Esophagus muscularis mucosa (tissue), 4 donors: ENCODE measurements at regions not wholly inside any gene's neighbourhood (a gene's known extent, or its start where the extent isn't known, plus 50 kb on each side); places are given as distances from the start of the nearest gene placed in this dataset.
A peak's percentile ranks its signal among the peaks of the same experiment; 100 is the strongest.
"Not testable (repeated sequence)": the region's sequence is repeated elsewhere in the genome, so short reads cannot be mapped to it uniquely, and the experiment has no call there.

Experiments
- DNase-seq: peaks from one replicate; pipeline ENCODE4 v3.0.0-alpha.2; 2017; ENCODE audit errors: extremely low spot score
- H3K27ac ChIP-seq, 4 donors: fragments of 200-600 bp; sonication (generic); replicated peaks in 1 of 4; 1 replicate in 3 of 4; 2 replicates in 1 of 4; pipeline ENCODE4 v1.5.1; 2016 to 2019; ENCODE audit warnings: mild to moderate bottlenecking in 1 of 4
- H3K27me3 ChIP-seq, 4 donors: fragments of 200-600 bp; sonication (generic); one replicate each; pipeline versions ENCODE4 v1.5.1 to v1.6.0; 2016 to 2019
- H3K36me3 ChIP-seq, 4 donors: fragments of 200-600 bp; sonication (generic); one replicate each; pipeline ENCODE4 v1.5.1; 2016 to 2019
- H3K4me1 ChIP-seq, 4 donors: fragments of 200-600 bp; sonication (generic); one replicate each; pipeline ENCODE4 v1.5.1; 2016 to 2019
- H3K4me3 ChIP-seq, 4 donors: fragments of 200-600 bp; sonication (generic); 1 replicate in 2 of 4; 2 replicates in 2 of 4; pipeline ENCODE4 v1.5.1; 2016 to 2019; ENCODE audit warnings: mild to moderate bottlenecking in 4 of 4, moderate library complexity in 1 of 4
- H3K9me3 ChIP-seq, 4 donors: fragments of 200-600 bp; sonication (generic); 1 replicate in 3 of 4; 2 replicates in 1 of 4; pipeline ENCODE4 v1.5.1; 2016 to 2019
- EP300 ChIP-seq: sonication (generic); formaldehyde crosslinking; IDR thresholded peaks from one replicate; pipeline ENCODE4 v1.6.1; 2017; ENCODE audit warnings: antibody characterized with exemption
- POLR2A ChIP-seq: fragments of 450-650 bp; IDR thresholded peaks from one replicate; pipeline ENCODE4 v1.6.1; 2017; ENCODE audit warnings: antibody characterized with exemption, moderate library complexity, mild to moderate bottlenecking, low read depth
- POLR2AphosphoS5 ChIP-seq, 2 donors: sonication (generic); formaldehyde crosslinking; IDR thresholded peaks; one replicate each; pipeline ENCODE4 v1.6.1; 2017; ENCODE audit warnings: antibody characterized with exemption in 2 of 2
- WGBS: methylation state at CpG from one replicate; pipeline ENCODE4 v1.1.5; 2018; 5-methylcytosine and 5-hydroxymethylcytosine counted together
- intact Hi-C: fragments of 100-400 bp; cut with DNase I; formaldehyde crosslinking; loops from one replicate; pipeline ENCODE4 v1.15.1; 2023
- TF ChIP-seq, protein P1 (sequence below), 3 experiments: fragments of 200-600 bp in 2 of 3; fragments of 450-650 bp in 1 of 3; sonication (generic) in 2 of 3; IDR thresholded peaks; one replicate each; pipeline ENCODE4 v1.5.1; 2017 to 2019; ENCODE audit warnings: antibody characterized with exemption in 3 of 3, mild to moderate bottlenecking in 2 of 3, moderate library complexity in 1 of 3

DNA sequence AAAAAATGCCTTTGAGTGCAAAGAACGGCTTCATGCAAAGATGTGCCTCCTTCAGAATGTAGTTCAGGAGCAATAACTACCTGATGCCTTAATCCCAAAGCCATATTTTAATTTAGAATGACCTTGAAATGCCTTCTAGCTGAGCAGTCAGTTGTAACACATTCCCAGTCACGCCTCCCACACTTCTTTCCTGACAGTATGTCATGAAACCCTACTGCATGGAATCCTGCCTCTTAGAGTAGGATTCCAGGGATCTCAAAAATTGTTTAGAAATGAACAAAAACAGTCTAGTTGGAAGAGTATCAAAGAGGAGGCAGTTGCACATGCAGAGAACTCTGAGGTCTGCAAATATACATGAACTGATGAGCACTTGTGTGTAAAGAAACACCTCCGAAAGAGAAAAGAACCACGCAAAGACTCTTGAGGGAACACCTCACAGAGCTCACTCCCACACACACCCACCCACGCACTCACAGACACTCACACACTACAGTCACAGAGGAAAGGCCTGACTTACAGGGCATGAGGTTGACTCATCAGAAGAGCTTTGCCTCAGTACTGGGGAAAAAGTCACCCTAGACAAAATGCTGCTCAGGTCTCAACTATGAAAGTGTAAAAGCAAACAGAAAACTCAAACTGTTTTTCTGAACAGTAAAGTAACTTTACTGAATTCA, 77.4 kb downstream of the GGTLC2 start:
- intact Hi-C loops = no loop called here
- Histone ChIP-seq H3K27me3 (peaks cover 0 to 7% (median 0%) of the 10 kb centered on the region in 4 donors), H3K36me3 (no peaks in the 10 kb centered on the region), H3K27ac (no peak overlapping the region), H3K9me3 (no peaks in the 10 kb centered on the region), H3K4me1 (no peaks in the 10 kb centered on the region), H3K4me3 (no peak overlapping the region)
- peak; percentile 79 for DNase-seq
- TF ChIP-seq POLR2AphosphoS5 (IDR thresholded peaks at IDR 0.05) (no peak), EP300 (no peak)
- WGBS = 61% methylated on average over 5 of the region's 5 CpGs

DNA sequence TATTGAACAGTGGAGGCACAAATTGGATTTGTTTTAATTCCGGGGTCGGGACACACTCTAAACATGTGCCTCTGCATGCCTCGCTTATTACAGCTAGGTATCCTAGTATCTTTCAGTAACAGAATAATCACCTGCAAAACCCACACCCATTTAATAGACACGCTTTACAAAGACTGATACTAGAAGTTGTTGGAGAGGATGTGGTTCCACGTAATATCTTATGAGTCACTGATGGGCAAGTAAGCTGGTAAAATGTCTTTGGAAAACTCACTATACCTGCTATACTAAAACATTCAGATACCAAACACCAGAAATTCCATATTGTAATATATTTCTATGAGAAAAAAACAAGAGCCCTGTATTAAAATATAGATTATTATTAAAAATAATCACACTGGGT, 84.0 kb downstream of the GGTLC2 start:
- no peaks in the 10 kb centered on the region for H3K4me1 ChIP-seq
- no peak overlapping the region for H3K27ac ChIP-seq
- no peak for DNase-seq

DNA sequence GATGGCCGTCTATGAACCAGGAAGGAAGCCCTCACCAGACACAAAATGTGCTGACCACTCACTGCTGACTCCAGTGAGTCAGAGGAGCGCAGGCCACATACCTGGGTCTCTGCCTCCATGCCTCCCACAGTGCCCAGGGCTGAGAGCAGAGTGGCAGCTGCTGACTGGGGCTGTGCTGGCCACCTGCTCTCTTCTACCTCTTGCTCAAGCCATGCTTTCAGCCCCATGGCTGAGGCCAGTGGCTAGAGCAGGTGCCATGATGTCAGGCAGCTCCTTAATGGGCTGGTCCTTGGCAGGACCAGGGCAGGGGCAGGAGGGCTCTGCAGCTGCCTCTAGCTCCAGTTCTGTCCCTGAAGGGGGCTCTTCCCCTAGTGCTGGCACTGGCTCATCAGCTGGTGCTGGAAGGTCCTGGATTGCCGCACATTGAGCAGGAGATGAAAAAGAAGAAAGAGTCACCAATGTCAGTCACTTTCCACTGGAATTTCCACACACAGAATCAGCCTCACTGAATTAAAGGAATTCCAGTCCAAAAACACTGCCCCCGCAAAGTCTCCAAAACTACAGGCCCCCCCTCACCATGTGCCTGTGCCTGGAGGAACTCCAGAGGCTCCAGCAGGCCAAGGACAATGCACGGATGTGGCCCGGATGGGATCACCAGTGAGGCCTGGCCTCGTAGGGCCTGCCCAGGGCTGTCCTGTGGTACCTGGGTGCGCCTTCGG, 86.4 kb downstream of the GGTLC2 start:
- H3K9me3 ChIP-seq = no peaks in the 10 kb centered on the region
- peaks cover 0 to 40% (median 0%) of the 10 kb centered on the region in 4 donors for H3K27me3 ChIP-seq
- H3K36me3 ChIP-seq = no peaks in the 10 kb centered on the region
- WGBS = 89% methylated on average over 7 of the region's 9 CpGs
- TF ChIP-seq POLR2A (no peak), EP300 (no peak), POLR2AphosphoS5 (IDR thresholded peaks at IDR 0.05) (no peak)
- TF ChIP-seq, protein P1, sequence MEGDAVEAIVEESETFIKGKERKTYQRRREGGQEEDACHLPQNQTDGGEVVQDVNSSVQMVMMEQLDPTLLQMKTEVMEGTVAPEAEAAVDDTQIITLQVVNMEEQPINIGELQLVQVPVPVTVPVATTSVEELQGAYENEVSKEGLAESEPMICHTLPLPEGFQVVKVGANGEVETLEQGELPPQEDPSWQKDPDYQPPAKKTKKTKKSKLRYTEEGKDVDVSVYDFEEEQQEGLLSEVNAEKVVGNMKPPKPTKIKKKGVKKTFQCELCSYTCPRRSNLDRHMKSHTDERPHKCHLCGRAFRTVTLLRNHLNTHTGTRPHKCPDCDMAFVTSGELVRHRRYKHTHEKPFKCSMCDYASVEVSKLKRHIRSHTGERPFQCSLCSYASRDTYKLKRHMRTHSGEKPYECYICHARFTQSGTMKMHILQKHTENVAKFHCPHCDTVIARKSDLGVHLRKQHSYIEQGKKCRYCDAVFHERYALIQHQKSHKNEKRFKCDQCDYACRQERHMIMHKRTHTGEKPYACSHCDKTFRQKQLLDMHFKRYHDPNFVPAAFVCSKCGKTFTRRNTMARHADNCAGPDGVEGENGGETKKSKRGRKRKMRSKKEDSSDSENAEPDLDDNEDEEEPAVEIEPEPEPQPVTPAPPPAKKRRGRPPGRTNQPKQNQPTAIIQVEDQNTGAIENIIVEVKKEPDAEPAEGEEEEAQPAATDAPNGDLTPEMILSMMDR (IDR thresholded peaks at IDR 0.05) = no peak
- H3K4me3 ChIP-seq = no peak overlapping the region
- no peaks in the 10 kb centered on the region for H3K4me1 ChIP-seq
- intact Hi-C loops = no loop called here
- peak; percentile 55 for DNase-seq
- H3K27ac ChIP-seq = no peak overlapping the region

More for the DNA sequence above, 84.0 kb downstream of the GGTLC2 start:
- Histone ChIP-seq H3K4me3 (no peak overlapping the region), H3K36me3 (no peaks in the 10 kb centered on the region), H3K27me3 (peaks cover 0 to 31% (median 0%) of the 10 kb centered on the region in 4 donors), H3K9me3 (no peaks in the 10 kb centered on the region)
- intact Hi-C loops = no loop called here
- WGBS = 81% methylated on average over 5 of the region's 5 CpGs
- TF ChIP-seq EP300 (no peak), POLR2A (no peak), POLR2AphosphoS5 (IDR thresholded peaks at IDR 0.05) (no peak)
- TF ChIP-seq, protein P1 (IDR thresholded peaks at IDR 0.05) = no peak

DNA sequence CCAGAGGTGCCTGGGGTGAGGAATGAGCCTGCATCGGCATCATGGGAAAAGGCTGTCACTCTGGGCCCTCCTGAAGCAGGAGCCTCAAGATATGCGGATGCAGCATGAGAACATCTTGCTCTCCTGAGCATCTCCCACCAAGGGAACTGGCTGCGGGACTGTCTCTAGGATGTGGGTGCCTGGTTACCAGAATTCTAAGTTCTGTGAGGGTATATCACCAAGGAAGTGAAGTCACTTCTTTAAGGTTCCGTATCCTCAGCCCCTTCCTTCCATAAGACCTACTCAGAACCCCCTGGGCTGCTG, 86.9 kb downstream of the GGTLC2 start:
- Histone ChIP-seq H3K9me3 (no peaks in the 10 kb centered on the region), H3K4me3 (no peak overlapping the region), H3K27me3 (peaks cover 0 to 40% (median 0%) of the 10 kb centered on the region in 4 donors), H3K36me3 (no peaks in the 10 kb centered on the region), H3K27ac (no peak overlapping the region), H3K4me1 (no peaks in the 10 kb centered on the region)
- DNase-seq = no peak
- WGBS = 91% methylated on average over 2 of the region's 4 CpGs
- TF ChIP-seq, protein P1 (IDR thresholded peaks at IDR 0.05) = no peak
- no peak for TF ChIP-seq POLR2AphosphoS5 (IDR thresholded peaks at IDR 0.05)
- no peak for TF ChIP-seq POLR2A
- no peak for TF ChIP-seq EP300
- intact Hi-C loops = no loop called here

DNA sequence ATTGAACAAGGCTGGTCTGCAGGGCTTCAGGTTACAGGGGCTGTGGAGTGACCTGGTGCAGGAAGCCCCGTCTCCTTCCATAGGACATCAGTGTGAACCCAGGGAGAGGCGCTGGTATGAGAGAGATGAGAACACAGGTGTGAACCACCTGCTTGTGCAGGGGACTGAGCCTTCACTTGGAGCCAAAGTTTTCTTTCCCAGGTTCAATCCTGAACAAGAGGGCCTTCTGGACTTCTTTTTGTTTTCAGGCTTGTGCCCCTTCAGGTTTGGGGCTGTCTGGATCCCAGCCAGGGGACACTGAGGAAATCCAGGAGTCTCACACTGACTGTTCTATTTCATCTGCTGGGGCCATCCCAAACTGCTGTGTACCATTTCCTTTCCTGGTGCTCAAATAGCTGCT, 88.6 kb downstream of the GGTLC2 start:
- H3K4me1 ChIP-seq, H3K9me3 ChIP-seq, H3K36me3 ChIP-seq, H3K27ac ChIP-seq, H3K4me3 ChIP-seq, intact Hi-C loops: not testable (repeated sequence)
- H3K27me3 ChIP-seq = peaks cover 0 to 34% (median 0%) of the 10 kb centered on the region in 4 donors
- peak; percentile 39 for DNase-seq
- 66% methylated on average over 2 of the region's 2 CpGs for WGBS
